WTC11 (cell line): ENCODE measurements at regions not wholly inside any gene's neighbourhood (a gene's known extent, or its start where the extent isn't known, plus 50 kb on each side); places are given as distances from the start of the nearest gene placed in this dataset.

ENCODE experiments used
- ATAC-seq: fragments of 200-7000 bp; cut with Tn5 transposase; 2 replicates; pipeline ENCODE4 v1.10.0; 2021; ENCODE audit warnings: mild to moderate bottlenecking, moderate library complexity
- CTCF ChIA-PET: fragments of 300-600 bp; sonication (Branson Sonifier 250); formaldehyde crosslinking; loops from one replicate; lab custom pipeline; 2021; ENCODE audit warnings: antibody characterized with exemption; lab: Charles Lee
- POLR2A ChIA-PET: fragments of 350-600 bp; sonication (Branson Sonifier 250); formaldehyde crosslinking; loops from one replicate; lab custom pipeline; 2021; ENCODE audit warnings: antibody characterized with exemption; lab: Charles Lee
- DNase-seq: peaks from one replicate; pipeline ENCODE4 v3.0.0; 2021; ENCODE audit warnings: low spot score
- H3K27ac Mint-ChIP-seq: 2 replicates; pipeline ENCODE4 v1.8.0; 2021; ENCODE audit warnings: mixed read lengths
- H3K27me3 Mint-ChIP-seq: 2 replicates; pipeline ENCODE4 v1.8.0; 2021; ENCODE audit warnings: low read depth, mild to moderate bottlenecking, moderate library complexity, mixed read lengths
- H3K36me3 Mint-ChIP-seq: 2 replicates; pipeline ENCODE4 v1.8.0; 2021; ENCODE audit warnings: mixed read lengths
- H3K4me1 Mint-ChIP-seq: 2 replicates; pipeline ENCODE4 v1.8.0; 2022; ENCODE audit warnings: mixed read lengths
- H3K4me3 Mint-ChIP-seq: 2 replicates; pipeline ENCODE4 v1.8.0; 2021; ENCODE audit warnings: mild to moderate bottlenecking, moderate library complexity, mixed read lengths
- H3K9me3 Mint-ChIP-seq: 2 replicates; pipeline ENCODE4 v1.8.0; 2021; ENCODE audit warnings: mixed read lengths
- AFF4 ChIP-seq: sonication (generic); formaldehyde crosslinking; IDR thresholded peaks from 2 replicates; pipeline ENCODE4 v1.8.1; 2023; ENCODE audit warnings: mild to moderate bottlenecking, missing genetic modification reagents, borderline replicate concordance
- ELF4 ChIP-seq: sonication (generic); formaldehyde crosslinking; IDR thresholded peaks from 2 replicates; pipeline ENCODE4 v1.8.1; 2022; ENCODE audit warnings: low read depth, mild to moderate bottlenecking, moderate library complexity, missing genetic modification reagents
- FOXP4 ChIP-seq: sonication (generic); formaldehyde crosslinking; IDR thresholded peaks from 2 replicates; pipeline ENCODE4 v1.8.0; 2022; ENCODE audit warnings: mild to moderate bottlenecking, missing genetic modification reagents
- GRHL2 ChIP-seq: fragments of 250-450 bp; sonication (Bioruptor Pico); IDR thresholded peaks from 2 replicates; pipeline ENCODE4 v1.8.0; 2022; ENCODE audit warnings: mild to moderate bottlenecking, moderate library complexity; ENCODE audit not compliant: insufficient replicate concordance, severe bottlenecking
- GTF2I ChIP-seq: fragments of 250-450 bp; sonication (Bioruptor Pico); conservative IDR thresholded peaks from 2 replicates; pipeline ENCODE4 v1.4.0; 2021; ENCODE audit warnings: mild to moderate bottlenecking
- IRF2 ChIP-seq: sonication (generic); formaldehyde crosslinking; IDR thresholded peaks from 2 replicates; pipeline ENCODE4 v1.8.0; 2022; ENCODE audit warnings: low read depth, missing genetic modification reagents, borderline replicate concordance
- NFYB ChIP-seq: sonication (generic); formaldehyde crosslinking; conservative IDR thresholded peaks from 2 replicates; pipeline ENCODE4 v1.8.0; 2022; ENCODE audit warnings: low read depth, missing genetic modification reagents
- STAT6 ChIP-seq: sonication (generic); formaldehyde crosslinking; conservative IDR thresholded peaks from 2 replicates; pipeline ENCODE4 v1.8.1; 2023; ENCODE audit warnings: mild to moderate bottlenecking, low read depth, missing genetic modification reagents, moderate library complexity
- TCF7 ChIP-seq: sonication (generic); formaldehyde crosslinking; IDR thresholded peaks from 2 replicates; pipeline ENCODE4 v1.8.0; 2022; ENCODE audit warnings: mild to moderate bottlenecking, low read depth, missing genetic modification reagents, moderate library complexity
- TF ChIP-seq, protein P1 (sequence below): sonication (generic); formaldehyde crosslinking; IDR thresholded peaks from 2 replicates; pipeline ENCODE4 v1.8.1; 2023; ENCODE audit warnings: mild to moderate bottlenecking, missing genetic modification reagents
- TF ChIP-seq, protein P2 (sequence below): sonication (generic); formaldehyde crosslinking; IDR thresholded peaks from 2 replicates; pipeline ENCODE4 v1.8.0; 2023; ENCODE audit warnings: missing genetic modification reagents, mild to moderate bottlenecking, borderline replicate concordance
- TF ChIP-seq, protein P3 (sequence below): sonication (generic); formaldehyde crosslinking; IDR thresholded peaks from 2 replicates; pipeline ENCODE4 v1.8.0; 2022; ENCODE audit warnings: mild to moderate bottlenecking, missing genetic modification reagents
- TF ChIP-seq, protein P4 (sequence below): sonication (generic); formaldehyde crosslinking; IDR thresholded peaks from 2 replicates; pipeline ENCODE4 v1.8.1; 2023; ENCODE audit warnings: mild to moderate bottlenecking, missing genetic modification reagents, moderate library complexity

GRCh38 chr21:25513810-25514209, 93.5 kb downstream of the MRPL39 start (continued):
- TF ChIP-seq, protein P1, sequence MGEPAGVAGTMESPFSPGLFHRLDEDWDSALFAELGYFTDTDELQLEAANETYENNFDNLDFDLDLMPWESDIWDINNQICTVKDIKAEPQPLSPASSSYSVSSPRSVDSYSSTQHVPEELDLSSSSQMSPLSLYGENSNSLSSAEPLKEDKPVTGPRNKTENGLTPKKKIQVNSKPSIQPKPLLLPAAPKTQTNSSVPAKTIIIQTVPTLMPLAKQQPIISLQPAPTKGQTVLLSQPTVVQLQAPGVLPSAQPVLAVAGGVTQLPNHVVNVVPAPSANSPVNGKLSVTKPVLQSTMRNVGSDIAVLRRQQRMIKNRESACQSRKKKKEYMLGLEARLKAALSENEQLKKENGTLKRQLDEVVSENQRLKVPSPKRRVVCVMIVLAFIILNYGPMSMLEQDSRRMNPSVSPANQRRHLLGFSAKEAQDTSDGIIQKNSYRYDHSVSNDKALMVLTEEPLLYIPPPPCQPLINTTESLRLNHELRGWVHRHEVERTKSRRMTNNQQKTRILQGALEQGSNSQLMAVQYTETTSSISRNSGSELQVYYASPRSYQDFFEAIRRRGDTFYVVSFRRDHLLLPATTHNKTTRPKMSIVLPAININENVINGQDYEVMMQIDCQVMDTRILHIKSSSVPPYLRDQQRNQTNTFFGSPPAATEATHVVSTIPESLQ: no peak
- TF ChIP-seq, protein P2, sequence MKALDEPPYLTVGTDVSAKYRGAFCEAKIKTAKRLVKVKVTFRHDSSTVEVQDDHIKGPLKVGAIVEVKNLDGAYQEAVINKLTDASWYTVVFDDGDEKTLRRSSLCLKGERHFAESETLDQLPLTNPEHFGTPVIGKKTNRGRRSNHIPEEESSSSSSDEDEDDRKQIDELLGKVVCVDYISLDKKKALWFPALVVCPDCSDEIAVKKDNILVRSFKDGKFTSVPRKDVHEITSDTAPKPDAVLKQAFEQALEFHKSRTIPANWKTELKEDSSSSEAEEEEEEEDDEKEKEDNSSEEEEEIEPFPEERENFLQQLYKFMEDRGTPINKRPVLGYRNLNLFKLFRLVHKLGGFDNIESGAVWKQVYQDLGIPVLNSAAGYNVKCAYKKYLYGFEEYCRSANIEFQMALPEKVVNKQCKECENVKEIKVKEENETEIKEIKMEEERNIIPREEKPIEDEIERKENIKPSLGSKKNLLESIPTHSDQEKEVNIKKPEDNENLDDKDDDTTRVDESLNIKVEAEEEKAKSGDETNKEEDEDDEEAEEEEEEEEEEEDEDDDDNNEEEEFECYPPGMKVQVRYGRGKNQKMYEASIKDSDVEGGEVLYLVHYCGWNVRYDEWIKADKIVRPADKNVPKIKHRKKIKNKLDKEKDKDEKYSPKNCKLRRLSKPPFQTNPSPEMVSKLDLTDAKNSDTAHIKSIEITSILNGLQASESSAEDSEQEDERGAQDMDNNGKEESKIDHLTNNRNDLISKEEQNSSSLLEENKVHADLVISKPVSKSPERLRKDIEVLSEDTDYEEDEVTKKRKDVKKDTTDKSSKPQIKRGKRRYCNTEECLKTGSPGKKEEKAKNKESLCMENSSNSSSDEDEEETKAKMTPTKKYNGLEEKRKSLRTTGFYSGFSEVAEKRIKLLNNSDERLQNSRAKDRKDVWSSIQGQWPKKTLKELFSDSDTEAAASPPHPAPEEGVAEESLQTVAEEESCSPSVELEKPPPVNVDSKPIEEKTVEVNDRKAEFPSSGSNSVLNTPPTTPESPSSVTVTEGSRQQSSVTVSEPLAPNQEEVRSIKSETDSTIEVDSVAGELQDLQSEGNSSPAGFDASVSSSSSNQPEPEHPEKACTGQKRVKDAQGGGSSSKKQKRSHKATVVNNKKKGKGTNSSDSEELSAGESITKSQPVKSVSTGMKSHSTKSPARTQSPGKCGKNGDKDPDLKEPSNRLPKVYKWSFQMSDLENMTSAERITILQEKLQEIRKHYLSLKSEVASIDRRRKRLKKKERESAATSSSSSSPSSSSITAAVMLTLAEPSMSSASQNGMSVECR (CRISPR knock-in tag): no peak
- TF ChIP-seq, protein P3, sequence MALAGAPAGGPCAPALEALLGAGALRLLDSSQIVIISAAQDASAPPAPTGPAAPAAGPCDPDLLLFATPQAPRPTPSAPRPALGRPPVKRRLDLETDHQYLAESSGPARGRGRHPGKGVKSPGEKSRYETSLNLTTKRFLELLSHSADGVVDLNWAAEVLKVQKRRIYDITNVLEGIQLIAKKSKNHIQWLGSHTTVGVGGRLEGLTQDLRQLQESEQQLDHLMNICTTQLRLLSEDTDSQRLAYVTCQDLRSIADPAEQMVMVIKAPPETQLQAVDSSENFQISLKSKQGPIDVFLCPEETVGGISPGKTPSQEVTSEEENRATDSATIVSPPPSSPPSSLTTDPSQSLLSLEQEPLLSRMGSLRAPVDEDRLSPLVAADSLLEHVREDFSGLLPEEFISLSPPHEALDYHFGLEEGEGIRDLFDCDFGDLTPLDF: no peak

- no peak for ATAC-seq
- no peak overlapping the region for H3K27ac Mint-ChIP-seq
- POLR2A ChIA-PET: no interaction called here
- H3K9me3 Mint-ChIP-seq: no peaks in the 10 kb centered on the region
- CTCF ChIA-PET: no interaction called here
- peaks cover 3% of the 10 kb centered on the region; the same call in 1 of the 2 replicates for H3K4me1 Mint-ChIP-seq
- no peak for DNase-seq
- no peaks in the 10 kb centered on the region for H3K27me3 Mint-ChIP-seq
- no peaks in the 10 kb centered on the region for H3K36me3 Mint-ChIP-seq
- H3K4me3 Mint-ChIP-seq: no peak overlapping the region
- TF ChIP-seq AFF4 (no peak), GRHL2 (CRISPR knock-in tag) (no peak), NFYB (no peak), IRF2 (CRISPR knock-in tag) (no peak), FOXP4 (CRISPR knock-in tag) (no peak), TCF7 (no peak), ELF4 (CRISPR knock-in tag) (no peak), GTF2I (CRISPR knock-in tag) (no peak), STAT6 (CRISPR knock-in tag) (no peak)
- TF ChIP-seq, protein P4, sequence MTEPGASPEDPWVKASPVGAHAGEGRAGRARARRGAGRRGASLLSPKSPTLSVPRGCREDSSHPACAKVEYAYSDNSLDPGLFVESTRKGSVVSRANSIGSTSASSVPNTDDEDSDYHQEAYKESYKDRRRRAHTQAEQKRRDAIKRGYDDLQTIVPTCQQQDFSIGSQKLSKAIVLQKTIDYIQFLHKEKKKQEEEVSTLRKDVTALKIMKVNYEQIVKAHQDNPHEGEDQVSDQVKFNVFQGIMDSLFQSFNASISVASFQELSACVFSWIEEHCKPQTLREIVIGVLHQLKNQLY: no peak
These were observed 94.9 kb downstream of the MRPL39 start for GRCh38 chr21:25512095-25513081.
